Ectodermal cell (in vitro differentiated cells): ENCODE measurements at regions not wholly inside any gene's neighbourhood (a gene's known extent, or its start where the extent isn't known, plus 50 kb on each side); places are given as distances from the start of the nearest gene placed in this dataset.
"Not testable (repeated sequence)": the region's sequence is repeated elsewhere in the genome, so short reads cannot be mapped to it uniquely, and the experiment has no call there.

Source experiments
- H3K27ac ChIP-seq: 2 replicates; pipeline ENCODE4 v1.7.0; 2013; ENCODE audit warnings: mild to moderate bottlenecking, low read depth, low read length; ENCODE audit not compliant: insufficient read depth, poor library complexity, severe bottlenecking
- H3K27me3 ChIP-seq: 2 replicates; pipeline ENCODE4 v1.7.0; 2013; ENCODE audit warnings: mild to moderate bottlenecking, low read length; ENCODE audit not compliant: insufficient read depth, control insufficient read depth, poor library complexity, severe bottlenecking
- H3K36me3 ChIP-seq: one replicate; pipeline ENCODE4 v1.7.0; 2013; ENCODE audit warnings: low read length; ENCODE audit not compliant: control insufficient read depth, insufficient read depth
- H3K4me1 ChIP-seq: one replicate; pipeline ENCODE4 v1.7.0; 2013; ENCODE audit warnings: low read length; ENCODE audit not compliant: control insufficient read depth, insufficient read depth
- H3K4me3 ChIP-seq: 2 replicates; pipeline ENCODE4 v1.7.0; 2013; ENCODE audit warnings: low read depth, low read length, control low read depth; ENCODE audit not compliant: insufficient read depth
- H3K9me3 ChIP-seq: 2 replicates; pipeline ENCODE4 v1.7.0; 2013; ENCODE audit warnings: mild to moderate bottlenecking, low read length, moderate library complexity; ENCODE audit not compliant: control insufficient read depth
- WGBS, 2 experiments: methylation state at CpG; one replicate each; pipeline ENCODE4 v1.1.7; 2013; ENCODE audit warnings: missing lambda C conversion rate in 2 of 2; 5-methylcytosine and 5-hydroxymethylcytosine counted together

GRCh38 chr3:81087607-81088006 is 673.8 kb downstream of the GBE1 start:
- H3K36me3 ChIP-seq, result no peaks in the 10 kb centered on the region
- H3K4me1 ChIP-seq, result no peaks in the 10 kb centered on the region
- WGBS, 2 experiments, result no CpG with 5 or more reads among the region's 3 CpGs
- H3K27me3 ChIP-seq, result no peaks in the 10 kb centered on the region
- no peak overlapping the region for H3K27ac ChIP-seq
- H3K9me3 ChIP-seq, result no peaks in the 10 kb centered on the region
- H3K4me3 ChIP-seq, result no peak overlapping the region

- Histone ChIP-seq H3K36me3 (no peaks in the 10 kb centered on the region), H3K4me3 (no peak overlapping the region), H3K27me3 (no peaks in the 10 kb centered on the region), H3K4me1 (no peaks in the 10 kb centered on the region), H3K27ac (no peak overlapping the region), H3K9me3 (no peaks in the 10 kb centered on the region)
- WGBS, 2 experiments, result 94% methylated on average over 2 of the region's 2 CpGs; no CpG with 5 or more reads in 1 of the 2 experiments
These were observed 675.1 kb downstream of the GBE1 start for GRCh38 chr3:81086348-81086747.

GRCh38 chr3:81080608-81081007 is 680.8 kb downstream of the GBE1 start:
- 72 to 85% methylated on average over 4 of the region's 5 CpGs for WGBS, 2 experiments
- H3K4me1 ChIP-seq, result no peaks in the 10 kb centered on the region
- no peaks in the 10 kb centered on the region for H3K27me3 ChIP-seq
- no peaks in the 10 kb centered on the region for H3K9me3 ChIP-seq
- H3K4me3 ChIP-seq, result no peak overlapping the region
- no peaks in the 10 kb centered on the region for H3K36me3 ChIP-seq
- no peak overlapping the region for H3K27ac ChIP-seq

DNA sequence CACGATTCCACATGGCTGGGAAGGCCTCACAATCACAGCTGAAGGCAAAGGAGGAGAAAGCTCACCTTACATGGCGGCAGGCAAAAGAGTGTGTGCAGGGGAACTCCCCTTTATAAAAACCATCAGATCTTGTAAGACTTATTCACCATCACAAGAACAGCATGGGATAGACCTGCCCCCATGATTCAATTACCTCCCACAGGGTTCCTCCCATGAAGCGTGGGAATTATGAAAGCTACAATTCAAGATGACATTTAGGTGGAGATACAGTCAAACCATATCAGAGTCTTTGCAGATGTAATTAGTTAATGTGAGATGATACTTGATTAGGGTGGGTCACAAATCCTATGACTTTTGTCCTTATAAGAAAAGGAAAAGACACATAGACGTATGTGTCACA is 688.9 kb downstream of the GBE1 start:
- no peaks in the 10 kb centered on the region for H3K27me3 ChIP-seq
- 92 to 95% methylated on average over 4 of the region's 4 CpGs for WGBS, 2 experiments
- no peaks in the 10 kb centered on the region for H3K4me1 ChIP-seq
- no peak overlapping the region for H3K27ac ChIP-seq
- no peak overlapping the region for H3K4me3 ChIP-seq
- H3K36me3 ChIP-seq, result no peaks in the 10 kb centered on the region
- no peaks in the 10 kb centered on the region for H3K9me3 ChIP-seq

- Histone ChIP-seq H3K4me1 (no peaks in the 10 kb centered on the region), H3K27me3 (no peaks in the 10 kb centered on the region), H3K27ac (no peak overlapping the region), H3K36me3 (no peaks in the 10 kb centered on the region), H3K4me3 (no peak overlapping the region), H3K9me3 (no peaks in the 10 kb centered on the region)
- 77 to 93% methylated on average over 1 of the region's 1 CpG for WGBS, 2 experiments
These were observed 692.9 kb downstream of the GBE1 start for GRCh38 chr3:81068546-81068945.

GRCh38 chr3:81063896-81064295 is 697.5 kb downstream of the GBE1 start:
- Histone ChIP-seq H3K4me1 (no peaks in the 10 kb centered on the region), H3K27me3 (no peaks in the 10 kb centered on the region), H3K4me3 (no peak overlapping the region), H3K9me3 (no peaks in the 10 kb centered on the region), H3K27ac (no peak overlapping the region), H3K36me3 (no peaks in the 10 kb centered on the region)

DNA sequence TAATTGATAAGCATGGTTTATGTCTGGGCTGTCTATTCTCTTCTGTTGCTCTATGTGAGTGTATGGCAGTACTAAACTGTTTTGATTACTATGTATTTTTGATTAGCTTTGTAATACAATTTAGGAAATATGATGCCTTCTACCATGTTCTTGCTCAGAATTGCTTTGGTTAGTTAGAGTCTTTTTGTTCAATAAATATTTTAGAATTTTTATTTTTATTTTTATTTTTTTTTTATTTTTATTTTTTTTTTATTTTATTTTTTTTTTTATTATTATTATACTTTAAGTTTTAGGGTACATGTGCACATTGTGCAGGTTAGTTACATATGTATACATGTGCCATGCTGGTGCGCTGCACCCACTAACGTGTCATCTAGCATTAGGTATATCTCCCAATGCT is 710.3 kb downstream of the GBE1 start:
- no CpG with 5 or more reads among the region's 2 CpGs for WGBS, 2 experiments
- H3K4me3 ChIP-seq, H3K9me3 ChIP-seq, H3K36me3 ChIP-seq, H3K4me1 ChIP-seq, H3K27me3 ChIP-seq, H3K27ac ChIP-seq: not testable (repeated sequence)

DNA sequence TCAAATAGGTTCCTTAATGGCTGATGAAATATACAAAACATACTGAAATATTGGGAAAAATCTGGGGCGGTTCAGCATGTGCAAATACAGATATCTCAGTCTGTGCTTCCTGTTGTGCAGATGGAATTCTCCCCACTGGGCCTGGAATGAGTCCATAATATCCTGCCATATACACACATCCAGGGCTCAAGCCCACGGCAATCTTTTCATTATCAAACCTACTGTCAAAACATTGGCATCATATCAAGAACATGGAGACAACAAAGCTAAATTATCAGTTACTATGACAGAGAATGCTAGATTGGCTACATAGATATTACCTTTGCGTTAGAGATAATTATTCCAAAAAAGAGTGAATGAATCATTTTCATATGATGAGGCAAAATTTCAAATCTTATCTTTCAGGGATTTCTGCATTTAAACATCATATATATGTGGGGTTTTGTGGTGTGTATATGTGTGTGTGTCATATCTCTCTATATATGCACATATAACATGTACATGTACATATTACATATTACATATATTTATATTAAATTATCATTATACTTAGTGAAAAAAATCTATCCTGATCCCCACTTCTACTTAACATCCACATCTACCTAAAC is 713.3 kb downstream of the GBE1 start:
- 85 to 92% methylated on average over 2 to 3 of the region's 3 CpGs for WGBS, 2 experiments
- Histone ChIP-seq H3K9me3 (no peaks in the 10 kb centered on the region), H3K27me3 (no peaks in the 10 kb centered on the region)

GRCh38 chr3:81045976-81046375 is 715.5 kb downstream of the GBE1 start:
- 73% methylated on average over 1 of the region's 1 CpG; no CpG with 5 or more reads in 1 of the 2 experiments for WGBS, 2 experiments
- H3K4me3 ChIP-seq, result no peak overlapping the region
- H3K9me3 ChIP-seq, result no peaks in the 10 kb centered on the region
- no peak overlapping the region for H3K27ac ChIP-seq
- no peaks in the 10 kb centered on the region for H3K27me3 ChIP-seq
- no peaks in the 10 kb centered on the region for H3K36me3 ChIP-seq
- no peaks in the 10 kb centered on the region for H3K4me1 ChIP-seq

More for the DNA sequence above, 713.3 kb downstream of the GBE1 start:
- Histone ChIP-seq H3K27ac (no peak overlapping the region), H3K36me3 (no peaks in the 10 kb centered on the region), H3K4me3 (no peak overlapping the region), H3K4me1 (no peaks in the 10 kb centered on the region)

GRCh38 chr3:81045246-81045645 is 716.2 kb downstream of the GBE1 start:
- Histone ChIP-seq H3K27ac (no peak overlapping the region), H3K4me3 (no peak overlapping the region), H3K4me1 (no peaks in the 10 kb centered on the region), H3K36me3 (no peaks in the 10 kb centered on the region), H3K27me3 (no peaks in the 10 kb centered on the region), H3K9me3 (no peaks in the 10 kb centered on the region)
- WGBS, 2 experiments, result 90 to 100% methylated on average over 2 of the region's 2 CpGs

DNA sequence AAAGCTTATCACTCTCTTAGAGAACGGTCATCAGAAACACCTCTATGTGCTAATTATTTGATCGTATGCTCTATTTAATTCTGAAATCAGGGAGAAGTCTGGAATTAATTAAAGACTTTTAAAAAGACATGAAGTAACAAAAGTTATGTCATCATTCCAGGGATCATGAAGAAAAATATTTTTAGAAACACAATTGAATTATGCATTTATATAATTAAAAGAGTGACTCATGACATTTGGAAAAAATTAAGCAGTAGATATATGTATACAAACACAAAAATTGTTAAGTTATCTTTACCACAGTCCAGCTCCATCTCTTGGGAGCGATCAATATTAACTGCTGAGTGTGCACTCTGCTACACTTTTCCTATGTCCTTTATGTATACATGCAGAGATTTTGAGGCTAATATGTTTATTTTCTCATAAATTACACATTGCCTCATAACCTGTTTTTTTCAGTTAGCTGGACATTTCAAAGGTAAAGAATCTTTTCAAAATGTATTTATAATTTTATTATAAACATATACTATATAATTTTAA is 717.7 kb downstream of the GBE1 start:
- Histone ChIP-seq H3K4me3 (no peak overlapping the region), H3K36me3 (no peaks in the 10 kb centered on the region), H3K4me1 (no peaks in the 10 kb centered on the region), H3K9me3 (no peaks in the 10 kb centered on the region), H3K27me3 (no peaks in the 10 kb centered on the region), H3K27ac (no peak overlapping the region)
- 94 to 100% methylated on average over 1 to 3 of the region's 3 CpGs for WGBS, 2 experiments
